WTC11 (cell line): ENCODE measurements at regions not wholly inside any gene's neighbourhood (a gene's known extent, or its start where the extent isn't known, plus 50 kb on each side); places are given as distances from the start of the nearest gene placed in this dataset.

Experiments
- CDX4 ChIP-seq: fragments of 250-450 bp; sonication (Bioruptor Pico); IDR thresholded peaks from 2 replicates; pipeline ENCODE4 v1.9.0; 2021; ENCODE audit warnings: moderate library complexity, mild to moderate bottlenecking, inconsistent platforms, borderline replicate concordance
- CTCF ChIP-seq: fragments of 200-600 bp; IDR thresholded peaks from 2 replicates; pipeline ENCODE4 v1.8.0; 2022; ENCODE audit warnings: antibody characterized with exemption
- JUN ChIP-seq: sonication (generic); formaldehyde crosslinking; IDR thresholded peaks from 2 replicates; pipeline ENCODE4 v1.8.0; 2023; ENCODE audit warnings: mild to moderate bottlenecking, missing genetic modification reagents
- NFE2L1 ChIP-seq: sonication (generic); formaldehyde crosslinking; IDR thresholded peaks from 2 replicates; pipeline ENCODE4 v1.8.1; 2023; ENCODE audit warnings: missing genetic modification reagents
- TP53 ChIP-seq: sonication (generic); formaldehyde crosslinking; IDR thresholded peaks from 2 replicates; pipeline ENCODE4 v1.8.1; 2023; ENCODE audit warnings: mild to moderate bottlenecking, missing genetic modification reagents
- ZNF121 ChIP-seq: sonication (generic); formaldehyde crosslinking; IDR thresholded peaks from 2 replicates; pipeline ENCODE4 v1.8.0; 2023; ENCODE audit warnings: missing genetic modification reagents
- ZNF232 ChIP-seq: sonication (generic); formaldehyde crosslinking; IDR thresholded peaks from 2 replicates; pipeline ENCODE4 v1.8.0; 2022; ENCODE audit warnings: mild to moderate bottlenecking, missing genetic modification reagents

GRCh38 chr9:65411901-65412300 is 126.9 kb upstream of the FOXD4L5 start:
- TF ChIP-seq CTCF = no peak
- TF ChIP-seq CDX4 = no peak
- no peak for TF ChIP-seq NFE2L1 (CRISPR knock-in tag)
- TF ChIP-seq ZNF121 = no peak
- TF ChIP-seq ZNF232 (CRISPR knock-in tag) = no peak
- no peak for TF ChIP-seq TP53 (CRISPR knock-in tag)
- TF ChIP-seq JUN = no peak
